Fibroblast of lung (primary cell): ENCODE measurements at regions not wholly inside any gene's neighbourhood (a gene's known extent, or its start where the extent isn't known, plus 50 kb on each side); places are given as distances from the start of the nearest gene placed in this dataset.

Experiments
- DNase-seq, 2 donors: peaks; one replicate each; pipeline versions ENCODE4 v3.0.0 to v3.0.0-alpha.2; 2010; ENCODE audit warnings: low read depth in 2 of 2
- H2AFZ ChIP-seq: 2 replicates; pipeline ENCODE4 v1.5.1; 2012; ENCODE audit warnings: low read length, control low read depth, inconsistent platforms
- H3K27ac ChIP-seq: 2 replicates; pipeline ENCODE4 v1.5.1; 2011; ENCODE audit warnings: low read length, control low read depth; ENCODE audit not compliant: insufficient read depth
- H3K27me3 ChIP-seq: 2 replicates; pipeline ENCODE4 v1.5.1; 2011; ENCODE audit warnings: mild to moderate bottlenecking, low read length; ENCODE audit not compliant: control insufficient read depth, insufficient read depth
- H3K36me3 ChIP-seq: 2 replicates; pipeline ENCODE4 v1.5.1; 2011; ENCODE audit warnings: low read length; ENCODE audit not compliant: control insufficient read depth, insufficient read depth
- H3K4me1 ChIP-seq: 2 replicates; pipeline ENCODE4 v1.5.1; 2011; ENCODE audit warnings: low read length; ENCODE audit not compliant: control insufficient read depth, insufficient read depth; ENCODE audit errors: extremely low read depth
- H3K4me2 ChIP-seq: 2 replicates; pipeline ENCODE4 v1.5.1; 2011; ENCODE audit warnings: low read length, control low read depth; ENCODE audit not compliant: insufficient read depth; ENCODE audit errors: extremely low read depth
- H3K4me3 ChIP-seq, 4 experiments: fragments of 200-600 bp in 1 of 4; sonication (generic) in 1 of 4; replicated peaks in 1 of 4; 2 replicates each; pipeline ENCODE4 v1.5.1; 2011 to 2016; ENCODE audit warnings: low read length in 4 of 4, low read depth in 3 of 4, mild to moderate bottlenecking in 3 of 4, control low read depth in 2 of 4, inconsistent platforms in 1 of 4, mixed read lengths in 1 of 4; ENCODE audit not compliant: insufficient read depth in 1 of 4; ENCODE audit errors: control extremely low read depth in 1 of 4
- H3K79me2 ChIP-seq: 2 replicates; pipeline ENCODE4 v1.5.1; 2012; ENCODE audit warnings: mild to moderate bottlenecking, low read length, inconsistent platforms; ENCODE audit not compliant: control insufficient read depth, insufficient read depth
- H3K9ac ChIP-seq: 2 replicates; pipeline ENCODE4 v1.5.1; 2011; ENCODE audit warnings: mild to moderate bottlenecking, low read length, control low read depth; ENCODE audit not compliant: insufficient read depth
- H3K9me3 ChIP-seq: 2 replicates; pipeline ENCODE4 v1.5.1; 2012; ENCODE audit warnings: low read depth, low read length; ENCODE audit not compliant: control insufficient read depth, insufficient read depth
- H4K20me1 ChIP-seq: 2 replicates; pipeline ENCODE4 v1.5.1; 2011; ENCODE audit warnings: low read length; ENCODE audit not compliant: control insufficient read depth, insufficient read depth; ENCODE audit errors: extremely low read depth
- CTCF ChIP-seq, 2 donors: IDR thresholded peaks in 1 of 2; conservative IDR thresholded peaks in 1 of 2; 1 replicate in 1 of 2; 2 replicates in 1 of 2; pipeline ENCODE4 v1.5.1; 2011 to 2012; ENCODE audit warnings: low read length in 2 of 2, control low read depth in 1 of 2, inconsistent platforms in 1 of 2, low read depth in 1 of 2, mild to moderate bottlenecking in 1 of 2
- EZH2 ChIP-seq: IDR thresholded peaks from 2 replicates; pipeline ENCODE4 v1.5.1; 2012; ENCODE audit warnings: low read length, control low read depth, mild to moderate bottlenecking; ENCODE audit errors: missing control alignments

- Histone ChIP-seq H3K4me1 (no peaks in the 10 kb centered on the region), H3K36me3 (no peaks in the 10 kb centered on the region), H3K79me2 (no peaks in the 10 kb centered on the region), H3K4me2 (no peak overlapping the region), H3K4me3 (no peak overlapping the region), H2AFZ (no peak overlapping the region), H3K9ac (no peak overlapping the region), H3K27ac (no peak overlapping the region), H4K20me1 (no peaks in the 10 kb centered on the region), H3K27me3 (no peaks in the 10 kb centered on the region), H3K9me3 (no peaks in the 10 kb centered on the region)
- DNase-seq, result no peak
- TF ChIP-seq EZH2 (no peak), CTCF (conservative IDR thresholded peaks at IDR 0.05 in 1 of 2, IDR thresholded peaks at IDR 0.05 in 1 of 2; ENCODE audit: low read depth in 1 of 2, low read length in 2 of 2) (no peak)
Observed at GRCh38 chr2:33672896-33673295, 73.8 kb upstream of the FAM98A start.

- Histone ChIP-seq H3K79me2 (no peaks in the 10 kb centered on the region), H3K4me1 (no peaks in the 10 kb centered on the region), H3K9me3 (no peaks in the 10 kb centered on the region), H3K36me3 (no peaks in the 10 kb centered on the region), H2AFZ (no peak overlapping the region), H3K4me3 (no peak overlapping the region), H4K20me1 (no peaks in the 10 kb centered on the region), H3K9ac (no peak overlapping the region), H3K27ac (no peak overlapping the region), H3K27me3 (no peaks in the 10 kb centered on the region), H3K4me2 (no peak overlapping the region)
- TF ChIP-seq EZH2 (no peak), CTCF (conservative IDR thresholded peaks at IDR 0.05 in 1 of 2, IDR thresholded peaks at IDR 0.05 in 1 of 2; ENCODE audit: low read depth in 1 of 2, low read length in 2 of 2) (no peak)
- DNase-seq, result no peak
Observed at GRCh38 chr2:33672389-33672788, 73.3 kb upstream of the FAM98A start.

- DNase-seq, result no peak
Observed at GRCh38 chr2:33671198-33671597, 72.1 kb upstream of the FAM98A start.

More at GRCh38 chr2:33671198-33671597, 72.1 kb upstream of the FAM98A start:
- no peak overlapping the region for H2AFZ ChIP-seq
- no peaks in the 10 kb centered on the region for H3K4me1 ChIP-seq
- no peak overlapping the region for H3K27ac ChIP-seq
- TF ChIP-seq CTCF (conservative IDR thresholded peaks at IDR 0.05 in 1 of 2, IDR thresholded peaks at IDR 0.05 in 1 of 2; ENCODE audit: low read depth in 1 of 2, low read length in 2 of 2) (no peak), EZH2 (no peak)
- H4K20me1 ChIP-seq, result no peaks in the 10 kb centered on the region
- no peak overlapping the region for H3K4me2 ChIP-seq
- no peaks in the 10 kb centered on the region for H3K9me3 ChIP-seq
- no peak overlapping the region for H3K4me3 ChIP-seq
- H3K79me2 ChIP-seq, result no peaks in the 10 kb centered on the region
- H3K9ac ChIP-seq, result no peak overlapping the region
- H3K36me3 ChIP-seq, result no peaks in the 10 kb centered on the region
- no peaks in the 10 kb centered on the region for H3K27me3 ChIP-seq
